Astrocyte (in vitro differentiated cells and primary cell): ENCODE measurements at regions not wholly inside any gene's neighbourhood (a gene's known extent, or its start where the extent isn't known, plus 50 kb on each side); places are given as distances from the start of the nearest gene placed in this dataset.

ENCODE experiments used
- DNase-seq: peaks from one replicate; pipeline ENCODE4 v3.0.0-alpha.2; 2010; ENCODE audit warnings: low read depth
- FAIRE-seq: peaks from 2 replicates; lab custom pipeline; 2011; peaks lifted over from hg19 to GRCh38; lab: Jason Lieb, UNC
- H2AFZ ChIP-seq: 2 replicates; pipeline ENCODE4 v1.6.0; 2012; ENCODE audit warnings: low read depth, low read length, inconsistent platforms
- H3K27ac ChIP-seq: 2 replicates; pipeline ENCODE4 v1.5.1; 2011; ENCODE audit warnings: low read depth, low read length, inconsistent platforms
- H3K27me3 ChIP-seq: 2 replicates; pipeline ENCODE4 v1.6.0; 2011; ENCODE audit warnings: low read length, inconsistent platforms; ENCODE audit not compliant: insufficient read depth
- H3K36me3 ChIP-seq: 2 replicates; pipeline ENCODE4 v1.5.1; 2011; ENCODE audit warnings: low read length, inconsistent platforms; ENCODE audit not compliant: insufficient read depth
- H3K4me1 ChIP-seq: 2 replicates; pipeline ENCODE4 v1.5.1; 2011; ENCODE audit warnings: low read length, inconsistent platforms; ENCODE audit not compliant: insufficient read depth
- H3K4me2 ChIP-seq: 2 replicates; pipeline ENCODE4 v1.6.0; 2012; ENCODE audit warnings: low read length, inconsistent platforms
- H3K4me3 ChIP-seq: 2 replicates; pipeline ENCODE4 v1.5.1; 2011; ENCODE audit warnings: low read depth, mild to moderate bottlenecking, low read length, inconsistent platforms; ENCODE audit not compliant: insufficient read depth
- H3K79me2 ChIP-seq: 2 replicates; pipeline ENCODE4 v1.6.0; 2012; ENCODE audit warnings: mild to moderate bottlenecking, low read length, inconsistent platforms; ENCODE audit not compliant: insufficient read depth
- H3K9ac ChIP-seq: 2 replicates; pipeline ENCODE4 v1.6.0; 2012; ENCODE audit warnings: mild to moderate bottlenecking, low read length, inconsistent platforms
- H3K9me3 ChIP-seq: 2 replicates; pipeline ENCODE4 v1.5.1; 2012; ENCODE audit warnings: low read depth, mild to moderate bottlenecking, low read length, inconsistent platforms; ENCODE audit not compliant: insufficient read depth
- H4K20me1 ChIP-seq: 2 replicates; pipeline ENCODE4 v1.6.0; 2012; ENCODE audit warnings: low read length, inconsistent platforms; ENCODE audit not compliant: insufficient read depth
- H3K27ac Mint-ChIP-seq: one replicate; pipeline ENCODE4 v1.8.0; 2021; ENCODE audit warnings: mild to moderate bottlenecking, mixed read lengths; ENCODE audit not compliant: unreplicated experiment
- H3K27me3 Mint-ChIP-seq: one replicate; pipeline ENCODE4 v1.8.0; 2021; ENCODE audit warnings: low read depth, mixed read lengths; ENCODE audit not compliant: unreplicated experiment
- H3K36me3 Mint-ChIP-seq: one replicate; pipeline ENCODE4 v1.8.0; 2021; ENCODE audit warnings: low read depth, mixed read lengths; ENCODE audit not compliant: unreplicated experiment
- H3K4me1 Mint-ChIP-seq: one replicate; pipeline ENCODE4 v1.8.0; 2021; ENCODE audit warnings: low read depth, mixed read lengths; ENCODE audit not compliant: unreplicated experiment
- H3K4me3 Mint-ChIP-seq: one replicate; pipeline ENCODE4 v1.8.0; 2021; ENCODE audit warnings: mild to moderate bottlenecking, moderate library complexity, mixed read lengths; ENCODE audit not compliant: unreplicated experiment
- H3K9me3 Mint-ChIP-seq: one replicate; pipeline ENCODE4 v1.8.0; 2021; ENCODE audit warnings: mild to moderate bottlenecking, mixed read lengths; ENCODE audit not compliant: unreplicated experiment
- CTCF ChIP-seq: IDR thresholded peaks from 2 replicates; pipeline ENCODE4 v1.5.1; 2011; ENCODE audit warnings: low read depth, mild to moderate bottlenecking, inconsistent platforms, low read length, moderate library complexity; ENCODE audit not compliant: insufficient read depth
- EZH2 ChIP-seq: IDR thresholded peaks from 2 replicates; pipeline ENCODE4 v1.6.1; 2012; ENCODE audit warnings: mild to moderate bottlenecking, low read length, inconsistent platforms; ENCODE audit not compliant: insufficient read depth

- DNase-seq, result peak; percentile 92
- no peaks in the 10 kb centered on the region for H4K20me1 ChIP-seq
- FAIRE-seq, result peak; percentile 81
- peaks cover 59% of the 10 kb centered on the region for H3K4me1 ChIP-seq
- H3K4me1 Mint-ChIP-seq, result peaks cover 73% of the 10 kb centered on the region
- H3K9ac ChIP-seq, result peak overlapping the region; percentile 80
- H3K4me2 ChIP-seq, result peak overlapping the region; percentile 59
- no peaks in the 10 kb centered on the region for H3K9me3 Mint-ChIP-seq
- no peaks in the 10 kb centered on the region for H3K79me2 ChIP-seq
- no peaks in the 10 kb centered on the region for H3K27me3 ChIP-seq
- TF ChIP-seq CTCF (no peak), EZH2 (no peak)
- peak overlapping the region; percentile 100 for H3K27ac Mint-ChIP-seq
- peak overlapping the region; percentile 34 for H3K4me3 Mint-ChIP-seq
- H3K4me3 ChIP-seq, result peak overlapping the region; percentile 4
- no peaks in the 10 kb centered on the region for H3K36me3 ChIP-seq
- peaks cover 6% of the 10 kb centered on the region for H3K36me3 Mint-ChIP-seq
- H3K9me3 ChIP-seq, result no peaks in the 10 kb centered on the region
- H3K27me3 Mint-ChIP-seq, result no peaks in the 10 kb centered on the region
- H2AFZ ChIP-seq, result peak overlapping the region; percentile 25
- H3K27ac ChIP-seq, result peak overlapping the region; percentile 97
Measured at GRCh38 chr3:64343689-64344430, 118.6 kb upstream of the PRICKLE2 start.

GRCh38 chr3:64342940-64343688, 117.8 kb upstream of the PRICKLE2 start:
- Histone ChIP-seq H3K9me3 (no peaks in the 10 kb centered on the region), H3K4me1 (peaks cover 59% of the 10 kb centered on the region), H3K27ac (peak overlapping the region; percentile 97), H3K4me2 (peak overlapping the region; percentile 59), H3K27me3 (no peaks in the 10 kb centered on the region), H3K4me3 (no peak overlapping the region), H3K9ac (peak overlapping the region; percentile 80), H3K79me2 (no peaks in the 10 kb centered on the region), H4K20me1 (no peaks in the 10 kb centered on the region), H2AFZ (no peak overlapping the region), H3K36me3 (no peaks in the 10 kb centered on the region)
- TF ChIP-seq EZH2, result no peak
- no peak for TF ChIP-seq CTCF
- DNase-seq, result peak; percentile 88
- H3K9me3 Mint-ChIP-seq, result no peaks in the 10 kb centered on the region
- peaks cover 73% of the 10 kb centered on the region for H3K4me1 Mint-ChIP-seq
- peak overlapping the region; percentile 100 for H3K27ac Mint-ChIP-seq
- peak; percentile 39 for FAIRE-seq
- peaks cover 6% of the 10 kb centered on the region for H3K36me3 Mint-ChIP-seq
- H3K4me3 Mint-ChIP-seq, result no peak overlapping the region
- H3K27me3 Mint-ChIP-seq, result no peaks in the 10 kb centered on the region
